AG09309 (cell line): ENCODE measurements at regions not wholly inside any gene's neighbourhood (a gene's known extent, or its start where the extent isn't known, plus 50 kb on each side); places are given as distances from the start of the nearest gene placed in this dataset.

Source experiments
- DNase-seq: peaks from one replicate; pipeline ENCODE4 v3.0.0-alpha.2; 2010; ENCODE audit warnings: low read depth
- H3K4me3 ChIP-seq: 2 replicates; pipeline ENCODE4 v1.5.1; 2011; ENCODE audit warnings: mild to moderate bottlenecking, low read depth, low read length, moderate library complexity; ENCODE audit not compliant: control insufficient read depth
- TF ChIP-seq, protein P1 (sequence below): IDR thresholded peaks from 2 replicates; pipeline ENCODE4 v1.5.1; 2011; ENCODE audit warnings: mild to moderate bottlenecking, low read depth, low read length, inconsistent platforms; ENCODE audit not compliant: insufficient read depth, control insufficient read depth; ENCODE audit errors: missing control alignments

GRCh38 chr16:86243123-86243473 lies 267.2 kb upstream of the FOXF1 start:
- TF ChIP-seq, protein P1, sequence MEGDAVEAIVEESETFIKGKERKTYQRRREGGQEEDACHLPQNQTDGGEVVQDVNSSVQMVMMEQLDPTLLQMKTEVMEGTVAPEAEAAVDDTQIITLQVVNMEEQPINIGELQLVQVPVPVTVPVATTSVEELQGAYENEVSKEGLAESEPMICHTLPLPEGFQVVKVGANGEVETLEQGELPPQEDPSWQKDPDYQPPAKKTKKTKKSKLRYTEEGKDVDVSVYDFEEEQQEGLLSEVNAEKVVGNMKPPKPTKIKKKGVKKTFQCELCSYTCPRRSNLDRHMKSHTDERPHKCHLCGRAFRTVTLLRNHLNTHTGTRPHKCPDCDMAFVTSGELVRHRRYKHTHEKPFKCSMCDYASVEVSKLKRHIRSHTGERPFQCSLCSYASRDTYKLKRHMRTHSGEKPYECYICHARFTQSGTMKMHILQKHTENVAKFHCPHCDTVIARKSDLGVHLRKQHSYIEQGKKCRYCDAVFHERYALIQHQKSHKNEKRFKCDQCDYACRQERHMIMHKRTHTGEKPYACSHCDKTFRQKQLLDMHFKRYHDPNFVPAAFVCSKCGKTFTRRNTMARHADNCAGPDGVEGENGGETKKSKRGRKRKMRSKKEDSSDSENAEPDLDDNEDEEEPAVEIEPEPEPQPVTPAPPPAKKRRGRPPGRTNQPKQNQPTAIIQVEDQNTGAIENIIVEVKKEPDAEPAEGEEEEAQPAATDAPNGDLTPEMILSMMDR = no peak
- no peak for DNase-seq

GRCh38 chr16:86243571-86244154 lies 266.7 kb upstream of the FOXF1 start:
- no peak for DNase-seq
- H3K4me3 ChIP-seq = no peak overlapping the region
- TF ChIP-seq, protein P1 = no peak

More at GRCh38 chr16:86243123-86243473, 267.2 kb upstream of the FOXF1 start:
- no peak overlapping the region for H3K4me3 ChIP-seq

DNA sequence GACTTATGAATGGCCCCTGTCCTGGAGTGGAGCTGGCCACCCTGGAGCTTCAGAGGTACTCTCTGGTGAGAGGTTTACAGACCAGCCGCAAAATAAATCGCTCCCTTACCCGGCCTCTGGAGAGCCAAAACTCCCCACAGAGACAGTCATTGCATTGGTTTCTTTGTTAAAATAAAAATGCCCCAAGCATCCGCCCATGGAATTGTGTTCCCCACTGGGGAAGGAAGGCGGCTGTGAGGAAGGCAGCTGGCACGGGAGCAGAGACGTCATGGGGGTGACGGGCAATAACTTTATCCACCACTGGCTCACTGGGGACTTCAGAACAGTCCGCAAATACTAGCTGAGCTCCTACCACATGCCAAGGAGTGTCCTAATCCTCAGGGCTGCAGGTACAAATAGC lies 266.2 kb upstream of the FOXF1 start:
- TF ChIP-seq, protein P1 = no peak
- no peak overlapping the region for H3K4me3 ChIP-seq
- DNase-seq = no peak

- H3K4me3 ChIP-seq = no peak overlapping the region
- DNase-seq = no peak
- TF ChIP-seq, protein P1 = no peak
These were observed 265.4 kb upstream of the FOXF1 start for GRCh38 chr16:86244936-86245335.

DNA sequence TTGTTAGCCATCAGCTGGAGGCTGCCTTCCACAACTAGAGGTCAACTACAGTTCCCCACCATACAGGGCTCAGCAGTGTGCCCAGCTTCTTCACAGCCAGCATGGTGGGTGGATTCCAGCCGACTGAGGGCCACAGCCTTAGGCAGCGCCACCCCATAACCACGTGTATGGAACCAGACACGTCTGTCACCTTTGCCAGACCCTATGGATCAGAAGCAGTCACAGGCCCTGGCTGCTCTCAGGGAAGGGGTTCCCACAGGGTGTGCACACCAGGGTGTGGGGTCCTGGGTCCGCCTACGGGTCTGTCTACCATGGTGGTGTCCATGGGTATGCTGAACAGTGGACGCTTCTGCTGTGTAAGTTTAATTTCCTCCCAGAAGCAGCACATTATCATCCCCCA lies 265.0 kb upstream of the FOXF1 start:
- DNase-seq = no peak
- TF ChIP-seq, protein P1 = no peak
- H3K4me3 ChIP-seq = no peak overlapping the region

DNA sequence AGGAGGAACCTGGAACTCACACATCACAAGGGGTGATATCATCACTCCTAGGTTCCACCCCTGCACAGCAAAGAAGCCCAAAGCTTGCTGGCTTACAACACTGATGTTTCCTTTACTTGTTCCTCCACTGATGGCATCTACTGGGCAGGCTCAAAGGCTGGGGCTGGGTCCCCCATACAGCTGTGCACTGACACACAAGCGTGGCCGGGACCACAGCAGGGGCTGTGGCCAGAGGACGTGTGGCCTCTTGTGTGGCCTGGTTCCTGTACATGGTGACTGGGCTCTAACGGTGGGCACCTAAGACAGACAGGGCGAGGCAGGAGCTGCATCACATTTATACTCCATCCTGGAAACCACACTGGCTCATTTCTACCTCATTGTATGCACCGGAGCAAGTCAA lies 264.4 kb upstream of the FOXF1 start:
- TF ChIP-seq, protein P1 = no peak
- no peak for DNase-seq
- H3K4me3 ChIP-seq = no peak overlapping the region

DNA sequence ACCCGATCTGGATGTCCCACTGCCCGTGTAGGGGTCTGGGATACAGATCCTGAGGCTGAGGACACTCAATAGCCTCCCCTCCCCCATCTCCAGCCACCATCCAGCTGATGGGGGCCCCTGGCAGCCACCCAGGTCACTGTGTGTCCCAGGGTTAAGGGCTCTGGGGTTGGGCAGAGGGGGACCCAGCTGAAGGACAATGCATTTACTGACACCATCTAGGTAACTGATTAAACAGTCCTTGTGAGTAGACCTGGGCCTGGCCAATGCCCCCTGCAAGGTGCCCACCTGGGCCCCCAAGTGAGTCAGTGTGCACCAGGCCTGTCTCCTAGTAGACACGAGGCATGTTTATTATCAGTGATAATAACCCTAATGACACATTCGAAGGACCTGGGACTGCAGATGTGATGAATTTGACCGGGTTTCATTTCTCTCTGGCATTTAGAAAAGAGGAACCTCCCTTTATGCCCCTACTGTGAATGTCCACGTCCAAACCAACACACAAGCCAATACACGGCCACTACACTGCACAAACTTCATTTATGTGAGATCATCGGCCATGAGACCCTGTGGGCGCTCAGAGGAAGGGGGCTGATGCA lies 261.9 kb upstream of the FOXF1 start:
- no peak for DNase-seq
- TF ChIP-seq, protein P1 = no peak
- no peak overlapping the region for H3K4me3 ChIP-seq
